Gastroesophageal sphincter (tissue), 4 donors: ENCODE measurements at regions not wholly inside any gene's neighbourhood (a gene's known extent, or its start where the extent isn't known, plus 50 kb on each side); places are given as distances from the start of the nearest gene placed in this dataset.

Source experiments
- ATAC-seq: fragments of 150-250 bp; one replicate; pipeline ENCODE4 v1.9.1; 2016; ENCODE audit warnings: mild to moderate bottlenecking, moderate library complexity
- H3K27ac ChIP-seq, 4 donors: fragments of 200-600 bp; sonication (generic) in 3 of 4; 1 replicate in 3 of 4; 2 replicates in 1 of 4; pipeline ENCODE4 v1.5.1; 2016 to 2019
- H3K27me3 ChIP-seq: fragments of 200-600 bp; sonication (generic); one replicate; pipeline ENCODE4 v1.5.1; 2019
- H3K36me3 ChIP-seq, 2 donors: fragments of 200-600 bp; sonication (generic); one replicate each; pipeline ENCODE4 v1.5.1; 2019; ENCODE audit warnings: control low read depth in 1 of 2
- H3K4me1 ChIP-seq, 3 donors: fragments of 200-600 bp; sonication (generic); 1 replicate in 2 of 3; 2 replicates in 1 of 3; pipeline ENCODE4 v1.5.1; 2016 to 2019; ENCODE audit warnings: control low read depth in 2 of 3
- H3K4me3 ChIP-seq, 2 donors: fragments of 200-600 bp; sonication (generic); one replicate each; pipeline ENCODE4 v1.5.1; 2019; ENCODE audit warnings: mild to moderate bottlenecking in 1 of 2, moderate library complexity in 1 of 2
- H3K9me3 ChIP-seq, 3 donors: fragments of 200-600 bp; sonication (generic); one replicate each; pipeline ENCODE4 v1.5.1; 2017 to 2019; ENCODE audit warnings: control low read depth in 2 of 3
- EP300 ChIP-seq: sonication (generic); formaldehyde crosslinking; IDR thresholded peaks from one replicate; pipeline ENCODE4 v1.6.1; 2017; ENCODE audit warnings: antibody characterized with exemption, mild to moderate bottlenecking
- POLR2A ChIP-seq, 2 donors: fragments of 450-650 bp; IDR thresholded peaks; one replicate each; pipeline ENCODE4 v1.6.1; 2017; ENCODE audit warnings: antibody characterized with exemption in 2 of 2, mild to moderate bottlenecking in 2 of 2, moderate library complexity in 1 of 2
- POLR2AphosphoS5 ChIP-seq: sonication (generic); formaldehyde crosslinking; IDR thresholded peaks from one replicate; pipeline ENCODE4 v1.6.1; 2017; ENCODE audit warnings: antibody characterized with exemption
- WGBS, 2 donors: methylation state at CpG; one replicate each; pipeline ENCODE4 v1.1.5; 2018; ENCODE audit warnings: low coverage in 1 of 2; 5-methylcytosine and 5-hydroxymethylcytosine counted together
- TF ChIP-seq, protein P1 (sequence below), 4 experiments: fragments of 200-600 bp in 2 of 4; fragments of 450-650 bp in 2 of 4; sonication (generic) in 1 of 4; IDR thresholded peaks; one replicate each; pipeline ENCODE4 v1.5.1; 2017 to 2019; ENCODE audit warnings: antibody characterized with exemption in 4 of 4, mild to moderate bottlenecking in 2 of 4, moderate library complexity in 2 of 4

DNA sequence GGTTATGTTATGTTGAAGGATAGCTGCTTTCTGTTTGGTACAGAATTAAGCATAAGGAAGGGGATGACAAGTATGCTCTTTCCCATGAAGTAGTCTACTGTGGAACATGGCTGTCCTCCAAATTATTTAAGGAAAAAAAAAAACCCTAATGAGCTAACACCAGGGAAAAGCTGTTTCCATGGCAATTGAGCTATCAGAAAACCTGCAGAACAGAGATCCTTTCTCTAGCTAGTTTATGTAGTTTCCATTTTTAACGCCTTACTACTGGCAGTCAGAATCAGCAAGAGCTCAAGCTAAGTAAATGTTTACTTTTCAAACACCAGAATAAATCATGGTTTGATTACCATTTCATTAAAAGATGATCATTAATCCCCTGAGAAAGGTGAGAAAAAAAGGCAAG, 287.4 kb upstream of the TARS1 start:
- no peaks in the 10 kb centered on the region for H3K4me1 ChIP-seq
- 18 to 20% methylated on average over 1 of the region's 1 CpG for whole genome bisulfite sequencing, 2 donors

DNA sequence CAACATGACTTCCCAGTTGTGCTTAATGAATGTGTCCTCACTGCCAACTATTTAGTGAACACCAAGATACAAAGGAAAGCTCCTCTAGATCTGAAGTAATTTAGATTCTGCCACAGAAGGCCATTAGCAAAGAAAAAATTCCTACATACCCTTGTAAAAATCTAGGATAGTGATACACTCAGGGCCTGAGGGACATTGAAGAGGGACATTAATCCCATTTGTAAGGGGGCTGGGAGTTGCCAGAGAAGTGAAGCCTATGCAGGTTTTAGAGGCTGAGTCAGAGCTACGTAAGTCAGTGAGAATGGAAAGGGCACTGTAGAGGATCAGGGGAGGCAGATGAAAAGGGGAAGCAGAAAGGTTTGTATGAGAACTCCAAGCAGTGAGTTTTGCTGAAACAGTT, 286.9 kb upstream of the TARS1 start:
- TF ChIP-seq POLR2A (IDR thresholded peaks at IDR 0.05), result no peak
- no peak for TF ChIP-seq POLR2AphosphoS5
- no peak for TF ChIP-seq EP300
- TF ChIP-seq, protein P1, sequence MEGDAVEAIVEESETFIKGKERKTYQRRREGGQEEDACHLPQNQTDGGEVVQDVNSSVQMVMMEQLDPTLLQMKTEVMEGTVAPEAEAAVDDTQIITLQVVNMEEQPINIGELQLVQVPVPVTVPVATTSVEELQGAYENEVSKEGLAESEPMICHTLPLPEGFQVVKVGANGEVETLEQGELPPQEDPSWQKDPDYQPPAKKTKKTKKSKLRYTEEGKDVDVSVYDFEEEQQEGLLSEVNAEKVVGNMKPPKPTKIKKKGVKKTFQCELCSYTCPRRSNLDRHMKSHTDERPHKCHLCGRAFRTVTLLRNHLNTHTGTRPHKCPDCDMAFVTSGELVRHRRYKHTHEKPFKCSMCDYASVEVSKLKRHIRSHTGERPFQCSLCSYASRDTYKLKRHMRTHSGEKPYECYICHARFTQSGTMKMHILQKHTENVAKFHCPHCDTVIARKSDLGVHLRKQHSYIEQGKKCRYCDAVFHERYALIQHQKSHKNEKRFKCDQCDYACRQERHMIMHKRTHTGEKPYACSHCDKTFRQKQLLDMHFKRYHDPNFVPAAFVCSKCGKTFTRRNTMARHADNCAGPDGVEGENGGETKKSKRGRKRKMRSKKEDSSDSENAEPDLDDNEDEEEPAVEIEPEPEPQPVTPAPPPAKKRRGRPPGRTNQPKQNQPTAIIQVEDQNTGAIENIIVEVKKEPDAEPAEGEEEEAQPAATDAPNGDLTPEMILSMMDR (IDR thresholded peaks at IDR 0.05), result no peak
- Histone ChIP-seq H3K9me3 (no peaks in the 10 kb centered on the region), H3K4me1 (no peaks in the 10 kb centered on the region), H3K36me3 (no peaks in the 10 kb centered on the region), H3K27me3 (no peaks in the 10 kb centered on the region), H3K27ac (no peak overlapping the region), H3K4me3 (no peak overlapping the region)
- 50 to 80% methylated on average over 1 of the region's 1 CpG for WGBS, 2 donors
- no peak for ATAC-seq

More for the DNA sequence above, 287.4 kb upstream of the TARS1 start:
- Histone ChIP-seq H3K9me3 (no peaks in the 10 kb centered on the region), H3K27ac (no peak overlapping the region), H3K4me3 (no peak overlapping the region), H3K27me3 (no peaks in the 10 kb centered on the region), H3K36me3 (no peaks in the 10 kb centered on the region)
- no peak for ATAC-seq
- TF ChIP-seq, protein P1 (IDR thresholded peaks at IDR 0.05), result no peak
- no peak for TF ChIP-seq EP300
- TF ChIP-seq POLR2A (IDR thresholded peaks at IDR 0.05), result no peak
- no peak for TF ChIP-seq POLR2AphosphoS5

DNA sequence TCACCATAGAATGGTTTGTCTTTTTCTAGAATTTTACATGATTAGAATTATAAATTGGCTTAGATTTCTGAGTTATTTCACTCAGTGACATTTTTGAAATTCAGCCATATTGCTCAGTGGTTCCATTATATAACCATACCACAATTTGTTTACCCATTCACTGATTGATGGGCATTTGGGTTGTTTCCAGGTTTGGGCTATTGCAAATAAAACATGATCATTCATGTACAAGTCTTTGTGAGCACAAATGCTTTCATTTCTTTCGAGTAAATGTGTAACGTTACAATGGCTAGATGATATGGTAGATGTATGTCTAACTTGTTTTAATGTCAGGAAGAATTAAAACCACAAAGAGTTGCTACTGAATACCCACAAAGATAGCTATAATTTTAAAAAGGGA, 279.9 kb upstream of the TARS1 start:
- Histone ChIP-seq H3K4me3 (no peak overlapping the region), H3K9me3 (peaks cover 0 to 9% (median 0%) of the 10 kb centered on the region in 3 donors), H3K27ac (no peak overlapping the region), H3K4me1 (no peaks in the 10 kb centered on the region), H3K36me3 (no peaks in the 10 kb centered on the region), H3K27me3 (no peaks in the 10 kb centered on the region)
- TF ChIP-seq POLR2A (IDR thresholded peaks at IDR 0.05) (no peak), EP300 (no peak), POLR2AphosphoS5 (no peak)
- TF ChIP-seq, protein P1 (IDR thresholded peaks at IDR 0.05), result no peak
- WGBS, 2 donors, result 63 to 87% methylated on average over 2 of the region's 2 CpGs
- ATAC-seq, result no peak

DNA sequence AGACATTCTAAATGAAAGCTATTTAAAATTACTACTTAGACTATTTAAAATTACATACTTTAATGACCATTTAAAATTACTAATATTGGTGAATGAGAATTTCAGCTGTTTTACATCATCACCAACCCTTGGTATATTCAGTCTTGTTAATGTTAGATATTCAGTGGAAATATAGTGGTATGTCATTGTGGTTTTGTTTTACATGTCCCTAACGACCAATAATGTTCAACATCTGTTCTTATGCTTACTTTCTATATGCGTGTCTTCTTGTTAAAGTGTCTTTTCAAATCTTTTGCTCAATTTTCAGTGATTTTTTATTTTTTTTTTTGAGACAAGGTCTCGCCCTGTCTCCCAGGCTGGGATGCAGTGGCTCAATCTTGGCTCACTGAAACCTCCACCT, 279.3 kb upstream of the TARS1 start:
- Histone ChIP-seq H3K4me3 (no peak overlapping the region), H3K27me3 (no peaks in the 10 kb centered on the region), H3K9me3 (peaks cover 0 to 9% (median 0%) of the 10 kb centered on the region in 3 donors), H3K36me3 (no peaks in the 10 kb centered on the region), H3K4me1 (no peaks in the 10 kb centered on the region), H3K27ac (no peak overlapping the region)
- TF ChIP-seq EP300, result no peak
- TF ChIP-seq, protein P1 (IDR thresholded peaks at IDR 0.05), result no peak
- no peak for TF ChIP-seq POLR2A (IDR thresholded peaks at IDR 0.05)
- no peak for TF ChIP-seq POLR2AphosphoS5
- WGBS, 2 donors, result 81 to 82% methylated on average over 2 to 3 of the region's 3 CpGs
- no peak for ATAC-seq

DNA sequence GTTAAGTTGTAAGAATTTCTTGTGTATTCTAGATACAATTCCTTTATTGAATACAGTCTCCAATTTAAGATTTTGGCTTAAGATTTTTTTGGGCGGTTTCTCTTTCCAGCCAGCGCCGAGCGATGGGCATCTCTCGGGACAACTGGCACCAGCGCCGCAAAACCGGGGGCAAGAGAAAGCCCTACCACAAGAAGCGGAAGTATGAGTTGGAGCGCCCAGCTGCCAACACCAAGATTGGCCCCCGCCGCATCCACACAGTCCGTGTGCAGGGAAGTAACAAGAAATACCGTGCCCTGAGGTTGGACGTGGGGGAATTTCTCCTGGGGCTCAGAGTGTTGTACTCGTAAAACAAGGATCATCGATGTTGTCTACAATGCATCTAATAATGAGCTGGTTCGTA, 278.7 kb upstream of the TARS1 start:
- no peaks in the 10 kb centered on the region for H3K27me3 ChIP-seq

More for the DNA sequence above, 278.7 kb upstream of the TARS1 start:
- 97 to 100% methylated on average over 3 to 13 of the region's 18 CpGs for WGBS, 2 donors
- Histone ChIP-seq H3K4me1 (no peaks in the 10 kb centered on the region), H3K9me3 (peaks cover 0 to 9% (median 0%) of the 10 kb centered on the region in 3 donors), H3K36me3 (no peaks in the 10 kb centered on the region), H3K4me3 (no peak overlapping the region), H3K27ac (no peak overlapping the region)
- ATAC-seq, result no peak
- no peak for TF ChIP-seq POLR2A (IDR thresholded peaks at IDR 0.05)
- no peak for TF ChIP-seq EP300
